ENCODE measurements at regions not wholly inside any gene's neighbourhood (a gene's known extent, or its start where the extent isn't known, plus 50 kb on each side); places are given as distances from the start of the nearest gene placed in this dataset.
A peak's percentile ranks its signal among the peaks of the same experiment; 100 is the strongest.

DNA sequence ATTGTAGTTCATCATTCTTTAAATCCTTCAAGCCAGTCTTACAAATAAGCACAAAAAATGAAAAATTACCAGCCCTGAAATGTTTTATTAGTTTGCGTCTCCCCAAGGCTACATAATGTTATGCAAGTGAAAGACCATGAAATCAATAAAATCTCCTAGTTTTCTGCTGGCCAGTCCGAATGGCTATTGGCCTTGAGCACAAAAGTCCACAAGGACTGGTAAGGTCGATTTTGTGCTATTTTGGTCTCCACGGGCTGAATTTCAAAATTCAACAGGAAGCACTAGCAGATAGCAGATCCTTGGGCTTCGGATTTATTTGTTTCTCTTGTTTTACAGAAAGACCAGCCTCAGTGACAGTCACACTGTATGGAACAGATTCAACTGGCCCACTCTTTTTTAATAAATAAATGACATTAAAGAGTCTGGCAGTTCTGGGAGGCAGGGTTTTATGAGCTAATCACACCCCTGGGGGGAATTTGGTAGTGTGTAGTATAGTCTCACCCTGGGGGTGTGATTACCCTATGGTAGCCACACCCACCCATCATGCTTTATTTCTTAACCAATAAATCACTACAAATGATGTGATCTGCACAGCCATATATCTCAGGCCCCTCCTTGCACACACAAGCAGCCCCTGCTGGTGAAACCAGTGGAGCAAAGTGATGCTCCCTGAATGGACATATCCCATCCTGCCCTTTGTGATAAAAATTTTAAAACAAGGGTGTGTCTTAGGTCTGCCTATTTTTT, 51.1 kb upstream of the TMEM33 start:
- DNase-seq, result no peak

- peak; percentile 25 for DNase-seq
These were observed 52.4 kb upstream of the TMEM33 start for GRCh38 chr4:41882625-41883347.

- DNase-seq, result no peak
These were observed 53.1 kb upstream of the TMEM33 start for GRCh38 chr4:41881981-41882624.

GRCh38 chr4:41880840-41881831, 54.1 kb upstream of the TMEM33 start:
- no peak for DNase-seq

DNA sequence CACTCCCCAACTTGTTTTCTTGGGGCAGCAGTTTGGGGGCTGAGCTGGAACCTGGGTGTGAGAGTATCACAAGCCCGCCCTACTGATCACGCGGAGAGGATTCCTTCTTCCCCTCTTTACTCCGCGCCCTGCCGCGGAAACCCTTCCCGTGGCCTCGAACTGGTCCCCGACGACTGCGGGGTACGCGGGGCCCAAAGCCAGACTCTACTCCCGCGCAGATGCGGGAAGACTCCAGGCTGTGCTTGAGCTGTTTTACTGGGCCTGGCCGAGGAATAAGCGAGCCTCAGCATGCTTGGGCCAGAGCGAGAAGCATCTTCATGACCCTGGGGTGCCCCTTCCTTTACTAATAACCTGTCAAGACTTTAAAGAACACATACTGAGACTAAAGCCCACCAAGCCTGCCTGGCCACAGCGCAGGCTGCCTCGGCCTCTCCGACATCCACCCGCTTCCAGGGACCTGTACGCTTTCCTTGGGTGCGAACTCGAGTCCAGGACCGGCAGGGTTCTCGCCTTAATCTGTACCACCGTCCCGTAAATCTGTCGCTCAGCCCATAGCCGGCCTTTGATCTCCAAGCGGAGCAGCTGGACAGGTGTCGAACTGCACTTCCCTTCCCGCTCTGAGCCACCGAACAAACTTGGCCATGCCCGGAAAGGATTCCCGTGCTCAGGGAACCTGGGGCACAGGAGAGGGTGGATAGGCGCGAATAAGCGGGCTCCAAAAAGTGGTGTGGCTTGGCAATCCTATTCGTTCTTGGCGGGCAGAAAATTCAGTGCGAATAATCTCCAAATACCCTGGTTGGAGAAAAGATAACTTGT, 55.0 kb upstream of the TMEM33 start:
- DNase-seq, result no peak

DNA sequence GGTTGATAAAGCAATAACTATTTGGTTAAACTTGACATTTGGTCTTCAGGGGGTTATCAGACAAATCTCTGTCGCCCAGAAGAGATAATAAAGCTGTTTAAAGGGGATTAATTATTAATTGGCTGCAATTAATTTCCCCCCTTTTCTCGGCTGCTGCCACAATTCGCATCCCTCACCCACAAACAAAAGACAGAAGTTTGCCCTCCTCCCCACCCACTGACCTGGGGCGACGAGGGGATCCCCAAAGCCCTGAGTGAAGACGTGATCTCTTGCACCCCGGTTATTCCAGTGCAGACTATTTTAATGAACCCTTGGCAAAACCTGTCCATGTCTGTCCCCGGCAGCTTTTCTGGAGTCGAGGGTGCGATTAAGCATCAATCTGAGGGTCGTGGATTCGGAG, 55.7 kb upstream of the TMEM33 start:
- no peak for DNase-seq

DNA sequence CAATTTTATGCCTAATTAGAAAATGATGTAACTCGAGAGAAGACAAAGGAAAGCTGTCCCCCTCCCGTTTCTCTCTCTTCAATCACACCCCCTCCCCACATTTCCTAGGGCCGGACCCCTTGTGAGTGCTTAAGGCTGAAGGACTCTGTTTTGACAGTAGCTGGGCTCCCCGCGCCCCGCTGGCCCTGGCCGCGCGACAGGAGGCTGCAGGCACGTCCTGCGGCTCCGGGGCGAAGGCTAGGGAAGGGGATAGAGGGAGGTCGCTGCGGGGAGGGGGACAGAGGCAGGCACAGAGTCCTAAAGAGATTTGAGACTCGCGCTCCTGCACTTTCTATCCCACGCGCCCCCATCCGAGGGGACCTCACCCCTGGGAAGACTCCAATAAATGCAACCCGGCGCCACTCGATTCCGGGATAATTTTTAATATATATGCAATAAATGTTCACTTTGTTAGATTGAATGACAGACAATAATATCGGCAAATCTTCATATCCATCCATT, 56.2 kb upstream of the TMEM33 start:
- no peak for DNase-seq

DNA sequence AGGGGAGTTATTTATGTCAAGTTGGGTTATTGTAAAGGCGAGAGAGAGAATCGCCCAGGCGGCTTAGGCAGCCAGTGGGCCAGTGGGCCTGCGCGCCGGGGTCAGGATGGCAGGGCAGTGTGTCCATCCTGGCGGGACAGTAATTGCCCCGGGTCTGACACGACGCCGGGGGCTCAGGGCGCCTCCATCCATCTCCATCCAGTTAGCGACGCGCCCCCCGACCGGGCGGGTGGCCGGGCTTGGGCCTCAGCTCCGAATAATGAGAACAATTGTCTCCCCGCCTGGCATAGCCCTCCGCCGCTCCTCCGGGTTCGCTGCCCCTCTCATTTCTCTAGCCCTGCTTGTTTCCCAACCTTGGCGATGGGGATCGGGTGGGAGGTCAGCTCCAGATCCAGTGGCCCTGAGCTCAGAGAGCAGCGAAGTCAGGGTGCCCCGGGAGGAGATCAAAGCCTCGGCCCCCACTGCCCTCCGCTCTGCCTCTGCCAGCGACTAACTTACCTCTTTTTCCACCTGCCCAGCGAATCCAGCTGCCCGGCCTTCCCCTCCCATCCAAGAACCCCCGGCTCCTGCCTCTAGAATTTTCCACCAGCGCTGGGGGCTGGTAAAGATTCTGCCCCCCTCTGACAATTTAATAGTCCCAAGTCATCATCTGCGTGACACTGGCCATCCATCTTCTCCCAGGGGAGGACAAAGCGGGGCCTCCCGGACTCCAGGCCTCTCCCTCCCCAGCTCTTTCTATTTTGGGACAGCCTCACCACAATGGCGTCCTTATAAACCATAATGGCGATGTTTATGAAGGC, 56.9 kb upstream of the TMEM33 start:
- DNase-seq, result no peak

GRCh38 chr4:41877020-41877796, 58.0 kb upstream of the TMEM33 start:
- DNase-seq, result no peak

GRCh38 chr4:41874873-41875272, 60.4 kb upstream of the TMEM33 start:
- no peak for DNase-seq

DNA sequence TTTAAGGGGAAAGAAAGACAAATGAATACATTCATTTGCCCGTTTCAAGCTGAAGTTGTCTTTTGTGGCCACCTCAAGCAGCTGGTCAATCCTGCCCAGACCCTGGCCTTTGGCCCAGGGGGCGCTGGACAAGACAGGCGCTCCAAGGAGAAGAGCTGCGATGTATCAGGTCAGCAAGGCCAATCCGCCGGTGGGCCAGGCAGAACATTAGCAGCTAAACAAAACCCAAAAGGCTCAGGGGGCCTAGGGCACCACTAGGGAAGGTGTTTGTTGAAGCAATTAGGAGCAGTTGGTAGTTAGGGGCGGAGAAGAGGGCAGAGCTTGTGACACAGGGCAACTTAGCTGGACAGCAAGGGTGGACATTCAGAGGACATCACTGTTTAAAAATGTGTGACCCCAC, 60.8 kb upstream of the TMEM33 start:
- no peak for DNase-seq

DNA sequence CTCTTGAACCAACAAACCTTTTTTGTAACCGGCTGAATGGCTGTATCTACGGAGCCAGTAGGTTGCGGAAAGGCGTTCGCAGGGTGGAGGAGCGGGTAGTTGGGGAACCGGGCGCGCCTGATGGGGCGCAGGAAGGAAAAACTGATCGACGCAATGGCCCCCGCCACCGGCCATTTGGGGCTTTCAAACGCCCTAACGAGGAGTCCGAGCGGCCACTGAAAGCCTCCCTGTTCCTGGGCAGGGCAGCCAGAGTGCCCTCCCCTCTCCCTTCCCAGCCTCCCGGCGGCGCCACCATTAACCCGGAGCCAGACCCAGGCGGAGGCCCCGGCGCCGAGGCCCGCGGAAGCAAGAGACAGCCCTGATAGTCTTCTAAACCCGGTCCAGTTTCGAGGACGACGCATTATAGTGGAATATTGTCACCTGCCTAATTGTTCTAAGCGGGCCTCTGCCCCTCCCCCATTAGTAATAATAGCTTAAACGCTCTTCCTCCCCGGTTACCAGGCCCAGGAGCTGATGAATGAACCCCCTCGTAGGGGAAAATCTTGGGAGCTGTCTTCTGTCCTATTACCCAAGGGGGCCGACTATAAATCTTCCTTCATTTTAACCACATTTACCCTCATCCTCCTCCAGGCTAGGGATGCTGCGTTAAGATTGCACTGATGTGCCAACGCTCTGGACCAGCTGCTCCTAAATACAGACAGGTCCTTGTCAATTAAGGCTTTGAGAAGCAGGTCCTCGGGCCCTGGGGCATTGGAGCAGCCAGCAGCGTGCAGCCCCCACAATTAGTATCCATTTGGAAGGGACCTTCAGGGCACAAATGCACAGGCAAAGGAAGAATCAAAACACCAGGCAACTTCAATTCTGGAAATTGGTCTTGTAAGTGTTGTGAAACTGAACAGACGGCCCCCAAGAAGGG, 61.6 kb upstream of the TMEM33 start:
- no peak for DNase-seq

DNA sequence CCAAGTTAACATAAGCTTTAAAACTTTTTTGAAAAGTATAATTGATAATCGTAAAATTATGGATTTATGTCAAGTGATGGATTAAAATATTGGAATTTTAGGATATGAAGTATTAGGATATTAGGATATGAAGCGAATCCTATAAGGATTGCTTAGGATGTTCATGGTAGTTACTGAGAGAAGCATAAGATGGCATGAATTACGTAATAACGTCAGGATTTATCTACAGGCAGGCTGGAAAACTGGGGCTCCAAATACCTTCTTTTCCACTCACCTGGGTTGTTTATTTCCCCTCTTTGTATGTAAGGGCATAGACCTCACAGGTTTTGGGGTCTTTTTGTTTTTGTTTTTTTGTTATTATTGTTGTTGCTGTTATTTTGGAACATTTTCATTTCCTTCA, 65.2 kb upstream of the TMEM33 start:
- DNase-seq, result no peak

DNA sequence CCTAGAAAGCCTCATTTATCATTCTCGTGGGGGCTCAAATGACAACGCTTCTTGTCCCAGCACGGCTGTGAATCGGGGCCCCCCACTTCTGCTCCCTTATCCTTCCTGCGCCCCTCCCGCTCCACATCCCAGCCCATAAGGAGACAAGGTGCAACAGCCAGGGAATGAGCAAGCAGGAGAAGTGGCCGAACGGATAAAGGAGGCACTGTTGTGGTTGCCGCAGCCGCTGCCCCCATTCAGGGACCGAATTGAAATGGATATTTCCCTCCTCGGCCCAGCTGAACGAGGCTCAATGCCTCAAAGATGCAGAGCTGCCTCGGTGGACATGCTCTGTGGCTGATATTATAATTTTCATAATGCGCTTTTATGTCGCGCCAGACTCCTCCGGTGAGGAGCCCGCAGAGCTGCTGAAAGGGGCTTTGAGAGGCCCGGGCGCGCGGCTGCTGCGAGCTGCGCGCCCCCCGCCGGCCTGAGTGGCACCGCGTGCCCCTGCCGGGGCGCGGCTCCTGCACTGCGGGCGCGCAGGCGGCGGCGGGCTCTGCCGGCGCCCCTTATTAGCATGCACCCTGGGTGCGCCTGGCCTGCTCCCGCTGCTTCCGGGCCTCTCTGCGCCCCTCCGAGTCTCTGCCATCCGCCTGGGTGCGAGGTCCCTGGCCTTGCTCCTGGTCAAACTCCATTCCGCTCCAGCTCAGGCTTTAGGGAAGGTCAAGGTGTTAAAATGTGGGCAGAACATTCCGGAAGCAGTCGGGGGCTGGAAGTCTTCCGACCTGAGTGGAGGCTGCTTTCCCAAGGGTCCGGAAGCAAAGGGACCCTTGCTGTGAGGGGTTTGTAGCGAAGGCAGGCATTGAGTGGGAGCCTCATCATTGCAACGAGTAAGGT, 68.2 kb upstream of the TMEM33 start:
- DNase-seq, result no peak

GRCh38 chr4:41865981-41866798, 69.0 kb upstream of the TMEM33 start:
- DNase-seq, result no peak

- no peak for DNase-seq
These were observed 69.8 kb upstream of the TMEM33 start for GRCh38 chr4:41865306-41865980.
